Thyroid gland (tissue), 4 donors: ENCODE measurements at regions not wholly inside any gene's neighbourhood (a gene's known extent, or its start where the extent isn't known, plus 50 kb on each side); places are given as distances from the start of the nearest gene placed in this dataset.

Experiments
- DNase-seq, 2 donors: peaks; one replicate each; pipeline ENCODE4 v3.0.0-alpha.2; 2019
- H3K27ac ChIP-seq, 3 donors: fragments of 200-600 bp; sonication (generic); 1 replicate in 2 of 3; 2 replicates in 1 of 3; pipeline ENCODE4 v1.5.1; 2016 to 2019; ENCODE audit warnings: mild to moderate bottlenecking in 1 of 3, moderate library complexity in 1 of 3
- H3K27me3 ChIP-seq: fragments of 200-600 bp; sonication (generic); one replicate; pipeline ENCODE4 v1.5.1; 2019
- H3K36me3 ChIP-seq, 2 donors: fragments of 200-600 bp; sonication (generic); one replicate each; pipeline ENCODE4 v1.5.1; 2016 to 2019
- H3K4me1 ChIP-seq, 2 donors: fragments of 200-600 bp; sonication (generic); one replicate each; pipeline ENCODE4 v1.5.1; 2017 to 2019
- H3K4me3 ChIP-seq, 3 donors: fragments of 200-600 bp; sonication (generic); replicated peaks in 1 of 3; 1 replicate in 2 of 3; 2 replicates in 1 of 3; pipeline ENCODE4 v1.5.1; 2016; ENCODE audit warnings: mild to moderate bottlenecking in 1 of 3
- H3K9me3 ChIP-seq: fragments of 200-600 bp; sonication (generic); one replicate; pipeline ENCODE4 v1.5.1; 2017
- POLR2A ChIP-seq, 2 donors: fragments of 450-650 bp; IDR thresholded peaks; one replicate each; pipeline ENCODE4 v1.6.1; 2017; ENCODE audit warnings: antibody characterized with exemption in 2 of 2, mild to moderate bottlenecking in 2 of 2, moderate library complexity in 1 of 2
- WGBS, 2 donors: methylation state at CpG; one replicate each; pipeline ENCODE4 v1.1.5; 2017; 5-methylcytosine and 5-hydroxymethylcytosine counted together
- intact Hi-C: fragments of 100-400 bp; cut with DNase I; formaldehyde crosslinking; loops from one replicate; pipeline ENCODE4 v1.15.1; 2023
- TF ChIP-seq, protein P1 (sequence below), 6 experiments: fragments of 200-600 bp in 3 of 6; fragments of 450-650 bp in 3 of 6; sonication (generic) in 3 of 6; IDR thresholded peaks; one replicate each; pipeline ENCODE4 v1.5.1; 2016 to 2019; ENCODE audit warnings: antibody characterized with exemption in 6 of 6, mild to moderate bottlenecking in 2 of 6, inconsistent platforms in 1 of 6, moderate library complexity in 1 of 6

DNA sequence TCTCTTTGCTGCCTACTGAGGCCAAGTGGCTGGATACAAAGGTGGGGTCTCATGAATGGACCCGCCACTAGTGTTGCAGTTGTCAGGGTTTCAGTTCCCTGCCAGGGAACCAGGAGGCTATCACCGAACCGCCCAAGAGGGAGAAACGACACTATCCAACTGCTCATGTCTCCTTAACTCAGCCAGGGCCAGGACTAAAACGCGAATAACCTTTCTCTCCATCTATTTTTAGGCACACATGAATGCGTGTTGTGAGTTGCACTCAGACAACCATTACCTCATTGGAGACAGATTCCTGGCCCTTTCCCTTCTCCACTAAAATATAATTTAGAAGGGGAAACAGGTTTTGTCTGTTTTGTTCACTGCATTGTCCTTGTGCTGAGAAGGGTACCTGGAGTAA lies 559.5 kb downstream of the SOCS6 start:
- Histone ChIP-seq H3K36me3 (no peaks in the 10 kb centered on the region), H3K27me3 (no peaks in the 10 kb centered on the region), H3K4me1 (no peaks in the 10 kb centered on the region), H3K4me3 (no peak overlapping the region), H3K27ac (no peak overlapping the region), H3K9me3 (no peaks in the 10 kb centered on the region)
- intact Hi-C loops, result no loop called here
- DNase-seq, result no peak
- no peak for TF ChIP-seq POLR2A (IDR thresholded peaks at IDR 0.05)
- TF ChIP-seq, protein P1, sequence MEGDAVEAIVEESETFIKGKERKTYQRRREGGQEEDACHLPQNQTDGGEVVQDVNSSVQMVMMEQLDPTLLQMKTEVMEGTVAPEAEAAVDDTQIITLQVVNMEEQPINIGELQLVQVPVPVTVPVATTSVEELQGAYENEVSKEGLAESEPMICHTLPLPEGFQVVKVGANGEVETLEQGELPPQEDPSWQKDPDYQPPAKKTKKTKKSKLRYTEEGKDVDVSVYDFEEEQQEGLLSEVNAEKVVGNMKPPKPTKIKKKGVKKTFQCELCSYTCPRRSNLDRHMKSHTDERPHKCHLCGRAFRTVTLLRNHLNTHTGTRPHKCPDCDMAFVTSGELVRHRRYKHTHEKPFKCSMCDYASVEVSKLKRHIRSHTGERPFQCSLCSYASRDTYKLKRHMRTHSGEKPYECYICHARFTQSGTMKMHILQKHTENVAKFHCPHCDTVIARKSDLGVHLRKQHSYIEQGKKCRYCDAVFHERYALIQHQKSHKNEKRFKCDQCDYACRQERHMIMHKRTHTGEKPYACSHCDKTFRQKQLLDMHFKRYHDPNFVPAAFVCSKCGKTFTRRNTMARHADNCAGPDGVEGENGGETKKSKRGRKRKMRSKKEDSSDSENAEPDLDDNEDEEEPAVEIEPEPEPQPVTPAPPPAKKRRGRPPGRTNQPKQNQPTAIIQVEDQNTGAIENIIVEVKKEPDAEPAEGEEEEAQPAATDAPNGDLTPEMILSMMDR (IDR thresholded peaks at IDR 0.05), result no peak
- 87 to 88% methylated on average over 7 of the region's 7 CpGs for WGBS, 2 donors

DNA sequence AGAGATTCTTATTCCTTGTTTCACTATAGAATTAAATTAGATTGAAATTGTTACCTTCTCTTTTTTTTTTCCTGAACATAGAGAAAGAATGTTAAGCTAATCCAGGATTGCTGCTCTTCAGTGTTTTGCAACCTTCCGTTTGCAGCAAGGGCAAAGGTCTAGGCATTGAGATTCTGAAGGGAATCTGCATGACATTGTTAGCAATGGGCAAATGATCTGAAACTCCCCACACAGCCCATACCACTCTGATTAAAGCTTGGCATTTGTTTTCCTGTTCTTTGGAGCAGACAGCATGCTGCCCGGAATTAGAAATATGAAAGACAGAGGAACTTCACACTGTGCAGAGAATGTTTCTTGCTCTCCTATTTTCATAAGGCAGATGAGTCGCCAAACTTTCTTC lies 551.8 kb downstream of the SOCS6 start:
- no peaks in the 10 kb centered on the region for H3K36me3 ChIP-seq
- DNase-seq, result no peak
- 74 to 82% methylated on average over 3 of the region's 3 CpGs for WGBS, 2 donors
- H3K9me3 ChIP-seq, result no peaks in the 10 kb centered on the region
- H3K27me3 ChIP-seq, result no peaks in the 10 kb centered on the region
- intact Hi-C loops, result no loop called here
- no peaks in the 10 kb centered on the region for H3K4me1 ChIP-seq
- no peak overlapping the region for H3K4me3 ChIP-seq
- no peak overlapping the region for H3K27ac ChIP-seq
- TF ChIP-seq POLR2A (IDR thresholded peaks at IDR 0.05), result no peak
- TF ChIP-seq, protein P1 (IDR thresholded peaks at IDR 0.05), result no peak

DNA sequence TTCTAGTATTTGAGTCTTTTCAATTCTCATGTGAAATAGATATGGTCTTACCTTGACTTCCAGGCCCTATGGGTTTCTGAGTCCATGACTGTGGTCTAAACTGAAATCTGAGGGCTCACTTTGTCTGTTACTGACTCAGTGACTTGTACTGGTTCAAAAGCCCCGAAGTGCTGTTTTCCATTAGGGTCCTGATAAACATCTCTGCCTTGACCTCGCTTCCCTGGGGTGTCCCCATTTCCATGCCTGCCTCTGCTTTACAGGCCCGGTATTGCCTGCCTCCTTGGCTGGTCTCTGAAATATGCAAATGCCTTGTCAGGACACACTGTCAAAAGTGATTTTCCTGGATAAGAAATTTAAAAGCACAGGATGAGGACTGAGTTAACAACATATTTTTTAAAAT lies 538.8 kb downstream of the SOCS6 start:
- no peak for TF ChIP-seq POLR2A (IDR thresholded peaks at IDR 0.05)
- TF ChIP-seq, protein P1 (IDR thresholded peaks at IDR 0.05), result no peak
- Histone ChIP-seq H3K27me3 (no peaks in the 10 kb centered on the region), H3K4me1 (no peaks in the 10 kb centered on the region), H3K9me3 (no peaks in the 10 kb centered on the region), H3K36me3 (no peaks in the 10 kb centered on the region), H3K4me3 (no peak overlapping the region), H3K27ac (no peak overlapping the region)
- intact Hi-C loops, result no loop called here
- no peak for DNase-seq
- 49 to 55% methylated on average over 3 of the region's 3 CpGs for WGBS, 2 donors

DNA sequence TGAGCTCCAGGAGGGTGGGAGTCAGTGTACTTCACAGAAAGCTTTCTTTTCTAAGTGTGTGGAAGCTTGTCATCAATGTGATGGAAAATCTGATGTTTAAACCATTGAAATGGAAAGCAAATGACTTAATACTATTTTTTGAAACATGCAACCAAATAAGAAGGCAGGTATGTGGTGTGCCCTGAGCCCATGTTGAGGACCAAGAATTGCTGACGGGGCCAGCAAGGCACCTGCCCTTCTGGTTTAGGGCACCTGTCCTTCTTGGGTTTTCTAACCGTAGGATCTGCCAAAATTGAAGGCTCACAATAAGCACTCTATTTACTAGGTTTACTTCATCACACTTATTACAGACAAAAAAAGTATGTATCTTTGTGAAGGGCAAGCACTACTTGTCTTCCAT lies 537.7 kb downstream of the SOCS6 start:
- no peak for TF ChIP-seq POLR2A (IDR thresholded peaks at IDR 0.05)
- TF ChIP-seq, protein P1 (IDR thresholded peaks at IDR 0.05), result no peak
- Histone ChIP-seq H3K27me3 (no peaks in the 10 kb centered on the region), H3K27ac (no peak overlapping the region), H3K9me3 (no peaks in the 10 kb centered on the region), H3K36me3 (no peaks in the 10 kb centered on the region), H3K4me1 (no peaks in the 10 kb centered on the region), H3K4me3 (no peak overlapping the region)
- intact Hi-C loops, result no loop called here
- no peak for DNase-seq
- 87 to 93% methylated on average over 2 of the region's 2 CpGs for WGBS, 2 donors

DNA sequence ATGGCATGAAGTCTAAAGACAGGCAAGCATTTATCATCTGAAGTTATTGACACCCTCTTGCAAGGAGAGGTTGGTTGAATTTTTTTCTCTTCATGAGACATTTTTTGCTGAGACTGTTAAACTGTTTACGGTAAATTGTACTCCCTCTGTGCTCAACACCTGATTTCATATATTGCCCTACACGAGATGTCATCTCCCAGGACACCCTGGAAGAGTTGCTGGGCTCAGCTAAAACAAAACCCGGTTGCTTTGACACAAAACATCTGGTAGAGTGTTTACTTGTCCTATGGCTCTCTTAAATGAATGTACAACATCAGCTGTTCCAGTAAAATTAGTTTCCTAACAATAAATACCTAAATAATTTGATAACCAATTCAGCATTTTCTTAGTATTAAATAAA lies 533.8 kb downstream of the SOCS6 start:
- TF ChIP-seq POLR2A (IDR thresholded peaks at IDR 0.05), result no peak
- TF ChIP-seq, protein P1 (IDR thresholded peaks at IDR 0.05), result no peak
- intact Hi-C loops, result no loop called here
- WGBS, 2 donors, result 65 to 69% methylated on average over 3 of the region's 3 CpGs

More for the DNA sequence above, 533.8 kb downstream of the SOCS6 start:
- no peak for DNase-seq
- H3K27me3 ChIP-seq, result no peaks in the 10 kb centered on the region
- no peaks in the 10 kb centered on the region for H3K36me3 ChIP-seq
- H3K27ac ChIP-seq, result no peak overlapping the region
- H3K9me3 ChIP-seq, result no peaks in the 10 kb centered on the region
- no peaks in the 10 kb centered on the region for H3K4me1 ChIP-seq
- no peak overlapping the region for H3K4me3 ChIP-seq
